Activated CD8-positive, alpha-beta T cell treated with anti-CD3 and anti-CD28 coated beads for 36 hours (primary cell): ENCODE measurements at regions not wholly inside any gene's neighbourhood (a gene's known extent, or its start where the extent isn't known, plus 50 kb on each side); places are given as distances from the start of the nearest gene placed in this dataset.

ENCODE experiments used
- ATAC-seq: fragments of 200-7000 bp; cut with Tn5 transposase; one replicate; pipeline ENCODE4 v1.10.0; 2021; ENCODE audit warnings: mild to moderate bottlenecking, moderate library complexity
- CTCF ChIA-PET: fragments of 350-600 bp; sonication (Branson Sonifier 250); formaldehyde crosslinking; loops from one replicate; lab custom pipeline; 2021; ENCODE audit warnings: antibody characterized with exemption; lab: Charles Lee
- POLR2A ChIA-PET: fragments of 350-600 bp; sonication (Branson Sonifier 250); formaldehyde crosslinking; loops from one replicate; lab custom pipeline; 2021; ENCODE audit warnings: antibody characterized with exemption; lab: Charles Lee
- DNase-seq: peaks from one replicate; pipeline ENCODE4 v3.0.0-alpha.2; 2020
- H3K27ac Mint-ChIP-seq: one replicate; pipeline ENCODE4 v1.8.0; 2021; ENCODE audit warnings: mild to moderate bottlenecking, mixed read lengths
- H3K27me3 Mint-ChIP-seq: one replicate; pipeline ENCODE4 v1.8.0; 2021; ENCODE audit warnings: mixed read lengths
- H3K36me3 Mint-ChIP-seq: one replicate; pipeline ENCODE4 v1.8.0; 2021; ENCODE audit warnings: low read depth, mixed read lengths
- H3K4me1 Mint-ChIP-seq: one replicate; pipeline ENCODE4 v1.8.0; 2021; ENCODE audit warnings: low read depth, mixed read lengths
- H3K4me3 Mint-ChIP-seq: one replicate; pipeline ENCODE4 v1.8.0; 2021; ENCODE audit warnings: mild to moderate bottlenecking, moderate library complexity, mixed read lengths
- H3K9me3 Mint-ChIP-seq: one replicate; pipeline ENCODE4 v1.8.0; 2021; ENCODE audit warnings: mixed read lengths
- CTCF ChIP-seq: fragments of 200-600 bp; IDR thresholded peaks from one replicate; pipeline ENCODE4 v1.8.0; 2022; ENCODE audit warnings: antibody characterized with exemption, mild to moderate bottlenecking
- intact Hi-C: fragments of 100-400 bp; cut with micrococcal nuclease; formaldehyde crosslinking; loops from one replicate; pipeline ENCODE4 v1.10.0; 2022

DNA sequence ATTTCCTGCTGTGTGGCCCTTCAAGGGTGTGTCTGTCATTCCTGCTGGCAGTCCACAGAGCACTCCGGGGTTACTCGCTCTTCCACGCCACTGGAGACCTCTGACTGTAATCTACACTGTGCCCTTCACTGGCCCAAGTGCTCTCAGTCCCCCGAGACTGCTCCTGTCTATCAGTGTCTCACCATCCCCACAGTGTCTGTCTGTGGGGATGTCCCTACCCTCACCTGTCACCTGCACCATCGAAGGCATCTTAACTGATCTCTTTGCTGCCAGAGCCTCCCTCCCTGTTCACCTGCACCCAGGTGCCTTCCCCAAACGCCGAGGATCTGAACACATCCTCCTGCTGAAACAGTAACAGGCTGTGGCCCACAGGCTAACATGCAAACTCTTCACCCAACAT lies 136.7 kb downstream of the MATN1 start:
- Mint-ChIP-seq H3K36me3 (no peaks in the 10 kb centered on the region), H3K27me3 (peaks cover 31% of the 10 kb centered on the region), H3K4me1 (no peaks in the 10 kb centered on the region), H3K4me3 (no peak overlapping the region), H3K9me3 (peaks cover 11% of the 10 kb centered on the region), H3K27ac (no peak overlapping the region)
- POLR2A ChIA-PET, result no interaction called here
- intact Hi-C loops, result no loop called here
- ATAC-seq (no peak), DNase-seq (no peak)
- CTCF ChIA-PET, result no interaction called here
- no peak for TF ChIP-seq CTCF

DNA sequence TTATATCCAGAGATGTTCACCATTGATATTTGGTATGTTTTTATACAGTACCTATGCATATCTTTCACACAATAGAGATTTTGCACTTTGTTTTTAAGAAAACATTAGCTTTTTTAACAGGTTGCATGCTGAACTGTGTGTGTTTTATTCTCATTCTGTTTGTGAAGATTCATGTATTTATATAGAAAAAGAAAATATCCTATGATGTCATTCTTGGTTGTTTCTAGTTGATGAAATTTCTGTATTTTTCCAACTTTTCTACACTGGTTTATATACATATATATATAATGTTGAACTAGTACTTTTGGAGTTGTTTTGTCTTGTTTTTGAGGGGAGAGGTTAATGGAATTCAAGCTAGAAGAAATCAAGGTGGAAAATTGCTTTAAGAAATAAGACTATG lies 143.8 kb downstream of the MATN1 start:
- POLR2A ChIA-PET, result no interaction called here
- no peak for TF ChIP-seq CTCF
- H3K4me3 Mint-ChIP-seq, result no peak overlapping the region
- peaks cover 12% of the 10 kb centered on the region for H3K27me3 Mint-ChIP-seq
- H3K27ac Mint-ChIP-seq, result no peak overlapping the region
- intact Hi-C loops, result no loop called here
- no peak for ATAC-seq
- DNase-seq, result no peak
- peaks cover 11% of the 10 kb centered on the region for H3K9me3 Mint-ChIP-seq
- no peaks in the 10 kb centered on the region for H3K4me1 Mint-ChIP-seq
- H3K36me3 Mint-ChIP-seq, result no peaks in the 10 kb centered on the region
- CTCF ChIA-PET, result interaction anchor here (0.7 kb wide), 1 partner anchor 438 kb away, joined by 3 read pairs; no protein-coding TSS in a partner anchor

- H3K36me3 Mint-ChIP-seq, result no peaks in the 10 kb centered on the region
- no peaks in the 10 kb centered on the region for H3K9me3 Mint-ChIP-seq
- H3K27ac Mint-ChIP-seq, result no peak overlapping the region
- intact Hi-C loops, result no loop called here
- ChIA-PET POLR2A (no interaction called here), CTCF (no interaction called here)
- no peaks in the 10 kb centered on the region for H3K4me1 Mint-ChIP-seq
- H3K4me3 Mint-ChIP-seq, result no peak overlapping the region
- peaks cover 12% of the 10 kb centered on the region for H3K27me3 Mint-ChIP-seq
- TF ChIP-seq CTCF, result no peak
- no peak for DNase-seq
- no peak for ATAC-seq
Measured at GRCh38 chr1:30575066-30575465, 148.3 kb downstream of the MATN1 start.

DNA sequence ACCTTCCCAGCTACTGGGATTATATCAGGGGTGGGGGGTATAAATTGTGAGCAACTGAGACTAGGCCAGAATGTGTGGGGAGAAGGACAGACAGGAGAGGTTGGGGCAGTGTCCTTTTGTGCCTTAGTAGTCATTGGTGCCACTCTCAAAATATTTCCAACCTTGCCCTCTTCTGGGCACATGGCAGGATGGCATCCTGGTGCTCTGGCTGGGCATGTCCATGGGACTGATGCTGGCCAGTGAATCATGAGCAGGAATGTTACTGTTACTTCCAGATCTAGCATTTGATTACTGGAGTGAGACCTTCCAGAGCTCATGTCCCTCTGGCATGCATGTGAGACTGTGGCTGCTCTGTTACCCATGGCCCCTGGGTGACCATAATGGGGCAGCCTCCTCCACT lies 151.2 kb downstream of the MATN1 start:
- no peaks in the 10 kb centered on the region for H3K4me1 Mint-ChIP-seq
- H3K27ac Mint-ChIP-seq, result no peak overlapping the region
- ATAC-seq (no peak), DNase-seq (no peak)
- H3K36me3 Mint-ChIP-seq, result no peaks in the 10 kb centered on the region
- intact Hi-C loops, result no loop called here
- ChIA-PET CTCF (interaction anchor here (1.8 kb wide), 1 partner anchor 9 kb away, joined by 4 read pairs; no protein-coding TSS in a partner anchor), POLR2A (no interaction called here)
- H3K27me3 Mint-ChIP-seq, result peaks cover 19% of the 10 kb centered on the region
- H3K9me3 Mint-ChIP-seq, result no peaks in the 10 kb centered on the region
- TF ChIP-seq CTCF, result no peak
- no peak overlapping the region for H3K4me3 Mint-ChIP-seq

DNA sequence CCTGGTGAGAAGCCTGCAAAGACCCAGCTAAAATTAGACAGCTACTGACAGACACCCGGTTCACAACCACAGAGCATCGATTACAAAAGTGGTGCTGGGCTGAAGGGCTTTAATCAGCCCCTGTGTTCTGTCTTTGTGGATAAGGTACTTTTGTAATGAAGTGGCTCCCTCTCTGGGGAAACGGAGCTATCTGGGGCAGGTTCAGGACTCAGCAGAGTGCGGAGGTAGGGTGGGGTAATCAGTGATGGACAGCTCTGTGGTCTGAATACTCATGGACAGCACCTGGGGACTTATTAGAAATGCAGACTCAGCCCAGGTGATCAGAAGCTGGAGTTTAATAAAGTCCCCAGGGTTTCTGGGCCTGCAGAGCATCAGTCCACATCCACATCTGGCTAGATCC lies 152.0 kb downstream of the MATN1 start:
- no peak overlapping the region for H3K4me3 Mint-ChIP-seq
- ATAC-seq (no peak), DNase-seq (no peak)
- no peak for TF ChIP-seq CTCF
- no peaks in the 10 kb centered on the region for H3K9me3 Mint-ChIP-seq
- ChIA-PET CTCF (no interaction called here), POLR2A (no interaction called here)
- intact Hi-C loops, result no loop called here
- no peaks in the 10 kb centered on the region for H3K36me3 Mint-ChIP-seq
- H3K27ac Mint-ChIP-seq, result no peak overlapping the region
- H3K4me1 Mint-ChIP-seq, result no peaks in the 10 kb centered on the region
- peaks cover 18% of the 10 kb centered on the region for H3K27me3 Mint-ChIP-seq
